RWPE1 (cell line): ENCODE measurements at regions not wholly inside any gene's neighbourhood (a gene's known extent, or its start where the extent isn't known, plus 50 kb on each side); places are given as distances from the start of the nearest gene placed in this dataset.

Experiments used
- CTCF ChIA-PET: fragments of 350-600 bp; sonication (Branson Sonifier 250); formaldehyde crosslinking; extraction: SDS; loops from one replicate; lab custom pipeline; 2021; lab: Yijun Ruan, JAX
- POLR2A ChIA-PET: fragments of 400-600 bp; formaldehyde crosslinking; extraction: SDS; loops from one replicate; lab custom pipeline; 2020; ENCODE audit warnings: antibody characterized with exemption; ENCODE audit not compliant: low non-redundant PET; lab: Yijun Ruan, JAX
- DNase-seq: peaks from one replicate; pipeline ENCODE4 v3.0.0; 2012; ENCODE audit warnings: low spot score
- H3K27ac ChIP-seq: fragments of 450-650 bp; 2 replicates; pipeline ENCODE4 v1.5.1; 2017
- CTCF ChIP-seq: fragments of 450-650 bp; conservative IDR thresholded peaks from 2 replicates; pipeline ENCODE4 v1.5.1; 2017; ENCODE audit warnings: low read depth, mild to moderate bottlenecking

GRCh38 chr2:128660836-128661235, 342.2 kb upstream of the HS6ST1 start:
- H3K27ac ChIP-seq: no peak overlapping the region
- POLR2A ChIA-PET: no interaction called here
- CTCF ChIA-PET: no interaction called here
- DNase-seq: no peak
- TF ChIP-seq CTCF: no peak

GRCh38 chr2:128661311-128661710, 342.6 kb upstream of the HS6ST1 start:
- ChIA-PET CTCF (no interaction called here), POLR2A (no interaction called here)
- no peak for DNase-seq
- H3K27ac ChIP-seq: no peak overlapping the region
- no peak for TF ChIP-seq CTCF

- no peak for TF ChIP-seq CTCF
- DNase-seq: no peak
- no peak overlapping the region for H3K27ac ChIP-seq
- POLR2A ChIA-PET: no interaction called here
- CTCF ChIA-PET: no interaction called here
These were observed 343.4 kb upstream of the HS6ST1 start for GRCh38 chr2:128662051-128662471.

- CTCF ChIA-PET: interaction anchor here (0.6 kb wide), 1 partner anchor 47 kb away, joined by 3 read pairs; no protein-coding TSS in a partner anchor
These were observed 344.8 kb upstream of the HS6ST1 start for GRCh38 chr2:128663371-128664050.

GRCh38 chr2:128664499-128664971, 345.9 kb upstream of the HS6ST1 start:
- CTCF ChIA-PET: no interaction called here
- no peak overlapping the region for H3K27ac ChIP-seq
- no peak for TF ChIP-seq CTCF
- POLR2A ChIA-PET: no interaction called here
- DNase-seq: no peak

More at GRCh38 chr2:128663371-128664050, 344.8 kb upstream of the HS6ST1 start:
- POLR2A ChIA-PET: no interaction called here
- no peak for TF ChIP-seq CTCF
- H3K27ac ChIP-seq: no peak overlapping the region
- DNase-seq: no peak

- CTCF ChIA-PET: no interaction called here
- no peak for DNase-seq
- no peak overlapping the region for H3K27ac ChIP-seq
- no peak for TF ChIP-seq CTCF
- POLR2A ChIA-PET: no interaction called here
These were observed 346.4 kb upstream of the HS6ST1 start for GRCh38 chr2:128665113-128665512.
